Ascending aorta (tissue), 2 donors: ENCODE measurements at regions not wholly inside any gene's neighbourhood (a gene's known extent, or its start where the extent isn't known, plus 50 kb on each side); places are given as distances from the start of the nearest gene placed in this dataset.

Experiments used
- DNase-seq, 2 donors: peaks; one replicate each; pipeline ENCODE4 v3.0.0-alpha.2; 2019; ENCODE audit warnings: low spot score in 2 of 2
- H3K27ac ChIP-seq, 2 donors: fragments of 200-600 bp; sonication (generic); one replicate each; pipeline ENCODE4 v1.5.1; 2016 to 2017; ENCODE audit warnings: mild to moderate bottlenecking in 1 of 2
- H3K27me3 ChIP-seq: fragments of 200-600 bp; sonication (generic); one replicate; pipeline ENCODE4 v1.5.1; 2017
- H3K36me3 ChIP-seq, 2 donors: fragments of 200-600 bp; sonication (generic); one replicate each; pipeline ENCODE4 v1.5.1; 2016
- H3K4me1 ChIP-seq, 2 donors: fragments of 200-600 bp; sonication (generic); one replicate each; pipeline ENCODE4 v1.5.1; 2016 to 2017; ENCODE audit warnings: mild to moderate bottlenecking in 1 of 2
- H3K4me3 ChIP-seq, 2 donors: fragments of 200-600 bp; sonication (generic); one replicate each; pipeline ENCODE4 v1.5.1; 2016 to 2017; ENCODE audit warnings: mild to moderate bottlenecking in 1 of 2
- H3K9me3 ChIP-seq, 2 donors: fragments of 200-600 bp; sonication (generic); one replicate each; pipeline ENCODE4 v1.5.1; 2016
- intact Hi-C: fragments of 100-400 bp; cut with DNase I; formaldehyde crosslinking; loops from one replicate; pipeline ENCODE4 v1.15.1; 2023
- TF ChIP-seq, protein P1 (sequence below), 3 experiments: fragments of 200-600 bp in 2 of 3; fragments of 450-650 bp in 1 of 3; sonication (generic) in 2 of 3; IDR thresholded peaks; one replicate each; pipeline ENCODE4 v1.5.1; 2016 to 2019; ENCODE audit warnings: antibody characterized with exemption in 3 of 3, mild to moderate bottlenecking in 1 of 3, moderate library complexity in 1 of 3

DNA sequence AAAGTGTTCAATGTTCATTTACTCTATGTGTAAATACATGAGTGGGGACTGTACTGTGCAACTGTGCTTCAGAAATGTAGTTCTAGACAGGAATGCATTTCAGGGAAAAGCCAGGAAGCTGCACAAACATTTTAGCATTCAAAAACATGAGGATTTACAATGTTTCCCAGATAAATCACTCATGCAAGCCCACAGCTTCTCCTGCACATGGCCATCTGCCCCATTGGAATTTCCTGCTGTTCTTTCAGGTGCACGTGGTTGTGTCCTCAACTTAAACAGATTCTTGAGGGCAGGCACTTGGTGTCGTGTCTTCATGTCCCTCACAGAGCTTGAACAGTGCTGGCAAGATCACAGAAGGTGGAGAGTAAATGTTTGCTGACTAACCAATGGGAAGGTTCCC, 101.5 kb downstream of the UNC5CL start:
- Histone ChIP-seq H3K27ac (no peak overlapping the region), H3K4me3 (no peak overlapping the region), H3K36me3 (no peaks in the 10 kb centered on the region), H3K27me3 (no peaks in the 10 kb centered on the region), H3K9me3 (no peaks in the 10 kb centered on the region), H3K4me1 (no peaks in the 10 kb centered on the region)
- intact Hi-C loops, result no loop called here
- DNase-seq, result no peak
- TF ChIP-seq, protein P1, sequence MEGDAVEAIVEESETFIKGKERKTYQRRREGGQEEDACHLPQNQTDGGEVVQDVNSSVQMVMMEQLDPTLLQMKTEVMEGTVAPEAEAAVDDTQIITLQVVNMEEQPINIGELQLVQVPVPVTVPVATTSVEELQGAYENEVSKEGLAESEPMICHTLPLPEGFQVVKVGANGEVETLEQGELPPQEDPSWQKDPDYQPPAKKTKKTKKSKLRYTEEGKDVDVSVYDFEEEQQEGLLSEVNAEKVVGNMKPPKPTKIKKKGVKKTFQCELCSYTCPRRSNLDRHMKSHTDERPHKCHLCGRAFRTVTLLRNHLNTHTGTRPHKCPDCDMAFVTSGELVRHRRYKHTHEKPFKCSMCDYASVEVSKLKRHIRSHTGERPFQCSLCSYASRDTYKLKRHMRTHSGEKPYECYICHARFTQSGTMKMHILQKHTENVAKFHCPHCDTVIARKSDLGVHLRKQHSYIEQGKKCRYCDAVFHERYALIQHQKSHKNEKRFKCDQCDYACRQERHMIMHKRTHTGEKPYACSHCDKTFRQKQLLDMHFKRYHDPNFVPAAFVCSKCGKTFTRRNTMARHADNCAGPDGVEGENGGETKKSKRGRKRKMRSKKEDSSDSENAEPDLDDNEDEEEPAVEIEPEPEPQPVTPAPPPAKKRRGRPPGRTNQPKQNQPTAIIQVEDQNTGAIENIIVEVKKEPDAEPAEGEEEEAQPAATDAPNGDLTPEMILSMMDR (IDR thresholded peaks at IDR 0.05), result no peak

DNA sequence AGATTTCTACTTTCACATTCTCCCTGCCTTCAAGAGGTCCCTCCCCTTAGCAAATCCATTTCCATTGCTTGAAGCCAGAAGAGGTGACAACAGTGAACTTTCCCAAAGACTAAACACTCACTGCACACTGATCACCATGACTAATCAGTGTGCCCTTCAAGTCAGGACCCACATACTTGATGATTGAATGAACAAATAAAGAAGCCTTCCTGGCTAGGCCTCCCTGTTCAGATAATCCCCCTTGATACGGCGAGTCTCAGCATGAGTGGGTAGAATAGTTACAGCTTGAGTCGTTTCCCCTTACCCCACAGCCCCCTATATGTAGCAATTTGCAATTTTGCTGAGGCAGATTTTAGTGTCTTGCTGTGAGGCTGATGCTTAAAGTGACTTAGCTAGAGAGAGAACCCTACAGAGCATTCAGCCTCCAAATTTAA, 102.2 kb downstream of the UNC5CL start:
- DNase-seq, result no peak
- intact Hi-C loops, result no loop called here
- no peaks in the 10 kb centered on the region for H3K36me3 ChIP-seq
- no peak overlapping the region for H3K4me3 ChIP-seq
- no peak overlapping the region for H3K27ac ChIP-seq
- no peaks in the 10 kb centered on the region for H3K4me1 ChIP-seq
- no peaks in the 10 kb centered on the region for H3K9me3 ChIP-seq
- TF ChIP-seq, protein P1 (IDR thresholded peaks at IDR 0.05), result no peak
- no peaks in the 10 kb centered on the region for H3K27me3 ChIP-seq

DNA sequence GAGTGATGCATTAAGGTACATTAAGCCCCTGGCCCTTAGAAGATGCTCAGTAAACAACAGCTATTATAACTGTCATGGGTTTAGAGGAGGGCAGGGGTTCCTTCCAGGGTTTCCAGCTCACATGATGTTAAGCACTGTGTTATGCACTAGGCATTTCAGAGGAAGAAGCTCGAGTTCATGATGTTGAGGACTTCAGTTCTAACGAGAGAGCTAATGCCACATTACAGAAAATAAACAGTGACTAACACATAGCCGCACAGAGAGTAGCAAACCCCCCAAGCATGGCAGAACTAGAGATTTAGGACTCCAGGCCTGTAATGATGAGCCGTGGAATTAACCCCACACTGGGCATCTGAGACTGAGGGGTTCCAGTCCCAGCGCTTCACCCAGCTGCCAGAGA, 105.2 kb downstream of the UNC5CL start:
- intact Hi-C loops, result no loop called here
- H3K4me3 ChIP-seq, result no peak overlapping the region
- no peaks in the 10 kb centered on the region for H3K9me3 ChIP-seq
- DNase-seq, result no peak
- H3K36me3 ChIP-seq, result no peaks in the 10 kb centered on the region
- H3K27ac ChIP-seq, result no peak overlapping the region
- TF ChIP-seq, protein P1 (IDR thresholded peaks at IDR 0.05), result no peak
- H3K4me1 ChIP-seq, result no peaks in the 10 kb centered on the region
- H3K27me3 ChIP-seq, result no peaks in the 10 kb centered on the region

DNA sequence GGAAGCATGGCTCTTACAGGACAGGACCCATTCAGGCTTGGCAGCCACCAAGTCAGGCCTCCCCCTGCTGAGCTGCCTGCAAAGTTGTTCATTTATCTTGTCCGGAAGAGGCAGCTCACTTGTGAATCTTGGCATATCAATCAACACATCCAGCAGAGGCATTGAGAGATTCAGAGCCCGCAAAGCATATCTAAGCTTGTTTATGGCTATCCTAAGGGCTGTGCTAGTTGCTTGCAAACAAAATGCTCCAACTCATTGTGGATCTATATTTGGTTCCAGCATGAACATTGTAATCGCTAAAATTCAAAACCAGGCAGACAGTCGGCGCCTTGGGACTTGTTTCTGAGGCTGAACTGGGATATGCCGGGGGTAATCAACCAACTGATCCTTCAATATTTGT, 106.1 kb downstream of the UNC5CL start:
- Histone ChIP-seq H3K4me1 (no peaks in the 10 kb centered on the region), H3K27ac (no peak overlapping the region), H3K27me3 (no peaks in the 10 kb centered on the region), H3K9me3 (no peaks in the 10 kb centered on the region), H3K36me3 (no peaks in the 10 kb centered on the region), H3K4me3 (no peak overlapping the region)
- TF ChIP-seq, protein P1 (IDR thresholded peaks at IDR 0.05), result no peak
- intact Hi-C loops, result no loop called here
- DNase-seq, result no peak

DNA sequence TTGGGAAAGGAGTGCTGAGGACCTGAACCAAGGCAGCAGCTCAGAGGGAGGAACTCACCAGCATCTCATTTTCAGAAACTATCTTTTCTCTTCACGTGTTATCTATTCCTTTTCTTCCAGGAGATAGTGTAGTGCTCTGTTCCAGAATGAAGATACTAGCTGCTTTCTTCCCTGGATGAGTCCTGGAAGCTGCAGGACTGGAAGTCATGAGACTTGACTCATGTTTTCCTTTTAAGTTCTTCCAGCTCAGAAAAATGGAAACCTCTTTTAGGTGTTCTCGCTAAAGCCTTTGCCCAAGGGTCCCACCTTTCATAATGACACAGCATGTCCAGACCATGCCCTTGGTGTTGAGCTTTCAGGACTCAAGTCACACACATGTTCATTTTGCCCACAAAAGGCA, 106.7 kb downstream of the UNC5CL start:
- H3K27me3 ChIP-seq, result no peaks in the 10 kb centered on the region
- H3K9me3 ChIP-seq, result no peaks in the 10 kb centered on the region
- no peaks in the 10 kb centered on the region for H3K36me3 ChIP-seq
- DNase-seq, result no peak
- no peaks in the 10 kb centered on the region for H3K4me1 ChIP-seq
- TF ChIP-seq, protein P1 (IDR thresholded peaks at IDR 0.05), result no peak
- no peak overlapping the region for H3K4me3 ChIP-seq
- no peak overlapping the region for H3K27ac ChIP-seq
- intact Hi-C loops, result no loop called here

DNA sequence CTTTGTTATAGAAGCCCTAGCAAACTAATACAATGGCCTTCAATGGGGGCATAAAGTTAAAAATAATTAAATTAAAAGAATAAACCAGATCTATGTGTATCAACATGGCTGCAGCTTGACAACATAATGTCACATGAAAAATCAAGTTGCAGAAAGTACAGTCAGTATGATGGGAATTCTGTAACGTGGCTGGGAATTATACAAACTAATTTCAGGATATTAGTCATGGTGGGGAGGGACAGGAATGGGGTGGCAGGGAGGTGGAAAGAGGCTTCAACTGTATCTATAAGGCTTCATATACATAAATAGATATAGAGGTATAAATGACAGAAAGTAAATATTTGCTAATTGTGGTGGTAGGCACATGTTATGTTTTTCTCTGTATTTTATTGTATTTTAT, 107.1 kb downstream of the UNC5CL start:
- Histone ChIP-seq H3K27ac (no peak overlapping the region), H3K27me3 (no peaks in the 10 kb centered on the region), H3K36me3 (no peaks in the 10 kb centered on the region), H3K9me3 (no peaks in the 10 kb centered on the region), H3K4me1 (no peaks in the 10 kb centered on the region), H3K4me3 (no peak overlapping the region)
- DNase-seq, result no peak
- TF ChIP-seq, protein P1 (IDR thresholded peaks at IDR 0.05), result no peak
- intact Hi-C loops, result no loop called here
